ACC112 (cell line): ENCODE measurements at regions not wholly inside any gene's neighbourhood (a gene's known extent, or its start where the extent isn't known, plus 50 kb on each side); places are given as distances from the start of the nearest gene placed in this dataset.
"Not testable (repeated sequence)": the region's sequence is repeated elsewhere in the genome, so short reads cannot be mapped to it uniquely, and the experiment has no call there.

Experiments
- H2AFZ ChIP-seq: fragments of 200-600 bp; sonication (generic); one replicate; pipeline ENCODE4 v1.6.0; 2017; ENCODE audit warnings: antibody characterized with exemption, low read length; ENCODE audit not compliant: unreplicated experiment
- H3K27ac ChIP-seq: fragments of 200-600 bp; sonication (generic); 2 replicates; pipeline ENCODE4 v1.5.1; 2014; ENCODE audit warnings: low read depth, mild to moderate bottlenecking, antibody characterized with exemption, low read length, moderate library complexity
- H3K27me3 ChIP-seq: fragments of 200-600 bp; sonication (generic); 2 replicates; pipeline ENCODE4 v1.6.1; 2014; ENCODE audit warnings: mild to moderate bottlenecking, antibody characterized with exemption, low read length, moderate library complexity, mixed read lengths; ENCODE audit not compliant: insufficient read depth
- H3K36me3 ChIP-seq: fragments of 200-600 bp; sonication (generic); 2 replicates; pipeline ENCODE4 v1.6.1; 2016; ENCODE audit warnings: mild to moderate bottlenecking, antibody characterized with exemption, low read length, moderate library complexity, mixed read lengths; ENCODE audit not compliant: insufficient read depth
- H3K4me1 ChIP-seq: fragments of 200-600 bp; sonication (generic); one replicate; pipeline ENCODE4 v1.6.1; 2016; ENCODE audit warnings: low read length, mixed read lengths; ENCODE audit not compliant: insufficient read depth, unreplicated experiment, control insufficient read depth
- H3K4me3 ChIP-seq: fragments of 200-600 bp; sonication (generic); 2 replicates; pipeline ENCODE4 v1.5.1; 2014; ENCODE audit warnings: mild to moderate bottlenecking, low read depth, low read length
- H3K79me2 ChIP-seq: fragments of 200-600 bp; sonication (generic); one replicate; pipeline ENCODE4 v1.6.0; 2016; ENCODE audit warnings: low read length; ENCODE audit not compliant: control insufficient read depth, unreplicated experiment, insufficient read depth

DNA sequence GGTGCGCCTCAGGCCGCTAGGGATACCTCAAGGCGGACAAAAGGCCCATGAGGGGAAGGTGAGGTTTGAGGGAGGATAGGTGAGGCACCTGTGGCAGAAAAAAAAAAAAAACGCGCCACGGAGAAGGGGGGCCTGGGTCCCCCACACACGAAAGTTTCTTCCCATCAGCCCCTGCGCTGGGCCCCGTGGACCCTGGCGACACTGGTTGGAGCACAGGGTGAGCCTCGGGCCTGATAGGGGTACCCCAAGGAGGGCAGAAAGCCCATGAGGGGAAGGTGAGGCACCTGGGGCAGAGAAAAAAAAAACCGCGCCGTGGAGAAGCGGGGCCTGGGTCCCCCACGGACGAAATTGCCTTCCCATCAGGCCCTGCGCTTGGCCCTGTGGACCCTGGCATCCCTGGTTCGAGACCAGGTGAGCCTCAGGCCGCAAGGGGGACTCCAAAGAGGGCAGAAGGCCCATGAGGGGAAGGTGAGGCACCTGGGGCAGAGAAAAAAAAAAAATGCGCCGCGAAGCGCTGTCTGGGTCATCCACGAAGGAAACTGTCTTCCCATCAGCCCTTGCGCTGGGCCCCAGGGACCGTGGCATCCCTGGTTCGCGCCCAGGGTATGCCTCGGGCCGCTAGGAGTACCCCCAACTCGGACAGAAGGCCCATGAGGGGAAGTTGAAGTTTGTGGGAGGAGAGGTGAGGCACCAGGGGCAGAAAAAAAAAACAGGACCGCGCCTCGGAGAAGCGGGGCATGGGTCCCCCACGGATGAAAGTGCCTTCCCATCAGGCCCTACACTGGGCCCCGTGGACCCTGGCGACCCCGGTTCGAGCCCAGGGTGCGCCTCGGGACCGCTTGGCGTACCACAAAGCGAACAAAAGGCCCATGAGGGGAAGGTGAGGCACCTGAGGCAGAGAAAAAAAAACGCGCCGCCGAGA lies 226.2 kb downstream of the CCDC74A start:
- Histone ChIP-seq H3K4me1 (no peaks in the 10 kb centered on the region), H3K4me3 (no peak overlapping the region), H3K27me3 (no peaks in the 10 kb centered on the region), H3K27ac (no peak overlapping the region), H3K36me3 (no peaks in the 10 kb centered on the region), H2AFZ (no peak overlapping the region), H3K79me2 (no peaks in the 10 kb centered on the region)

DNA sequence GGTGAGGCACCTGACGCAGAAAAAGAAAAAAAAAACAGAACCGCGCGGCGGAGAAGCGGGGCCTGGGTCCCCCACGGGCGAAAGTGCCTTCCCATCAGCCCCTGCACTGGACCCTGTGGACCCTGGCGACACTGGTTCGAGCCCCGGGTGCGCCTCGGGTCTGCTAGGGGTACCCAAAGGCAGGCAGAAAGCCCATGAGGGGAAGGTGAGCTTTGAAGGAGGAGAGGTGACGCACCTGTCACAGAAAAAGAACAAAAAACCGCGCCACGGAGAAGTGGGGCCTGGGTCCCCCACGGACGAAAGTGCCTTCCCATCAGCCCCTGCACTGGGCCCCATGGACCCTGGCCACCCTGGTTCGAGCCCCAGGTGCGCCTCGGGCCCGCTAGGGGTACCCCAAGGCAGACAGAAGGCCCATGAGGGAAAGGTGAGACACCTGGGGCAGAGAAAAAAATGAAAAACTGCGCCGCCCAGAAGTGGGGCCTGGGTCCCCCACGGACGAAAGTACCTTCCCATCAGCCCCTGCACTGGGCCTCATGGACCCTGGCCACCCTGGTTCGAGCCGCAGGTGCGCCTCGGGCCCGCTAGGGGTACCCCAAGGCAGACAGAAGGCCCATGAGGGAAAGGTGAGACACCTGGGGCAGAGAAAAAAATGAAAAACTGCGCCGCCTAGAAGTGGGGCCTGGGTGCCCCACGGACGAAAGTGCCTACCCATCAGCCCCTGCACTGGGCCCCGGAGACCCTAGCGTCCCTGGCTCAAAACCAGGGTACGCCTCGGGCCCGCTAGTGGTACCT lies 227.4 kb downstream of the CCDC74A start:
- Histone ChIP-seq H3K4me3 (no peak overlapping the region), H3K79me2 (no peaks in the 10 kb centered on the region), H2AFZ (no peak overlapping the region), H3K27ac (no peak overlapping the region), H3K36me3 (no peaks in the 10 kb centered on the region), H3K4me1 (no peaks in the 10 kb centered on the region), H3K27me3 (no peaks in the 10 kb centered on the region)

DNA sequence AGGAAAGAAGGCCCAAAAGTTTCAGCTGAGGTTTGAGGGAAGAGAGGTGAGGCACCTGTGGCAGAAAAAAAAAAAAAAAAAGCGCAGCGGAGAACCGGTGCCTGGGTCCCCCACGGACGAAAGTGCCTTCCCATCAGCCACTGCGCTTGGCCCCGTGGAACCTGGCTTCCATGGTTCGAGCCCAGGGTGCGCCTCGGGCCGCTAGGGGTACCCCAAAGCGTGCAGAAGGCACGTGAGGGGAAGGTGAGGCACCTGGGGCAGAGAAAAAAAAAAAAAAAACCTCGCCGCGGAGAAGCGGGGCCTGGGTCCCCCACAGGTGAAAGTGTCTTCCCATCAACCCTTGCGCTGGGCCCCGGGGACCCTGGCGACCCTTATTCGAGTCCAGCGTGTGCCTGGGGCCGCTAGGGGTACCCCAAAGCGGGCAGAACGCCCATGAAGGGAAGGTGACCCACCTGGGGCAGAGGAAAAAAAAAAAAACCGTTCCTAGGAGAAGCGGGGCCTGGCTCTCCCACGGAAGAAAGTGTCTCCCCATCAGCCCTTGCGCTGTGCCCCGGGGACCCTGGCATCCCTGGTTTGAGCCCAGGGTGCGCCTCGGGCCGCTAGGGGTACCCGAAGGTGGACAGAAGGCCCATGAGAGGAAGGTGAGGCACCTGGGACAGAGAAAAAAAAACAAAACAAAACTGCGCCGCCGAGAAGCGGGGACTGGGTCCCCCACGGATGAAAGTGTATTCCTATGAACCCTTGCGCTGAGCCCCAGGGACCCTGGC lies 228.6 kb downstream of the CCDC74A start:
- no peaks in the 10 kb centered on the region for H3K4me1 ChIP-seq
- H3K79me2 ChIP-seq = no peaks in the 10 kb centered on the region
- H3K36me3 ChIP-seq = no peaks in the 10 kb centered on the region
- no peak overlapping the region for H3K27ac ChIP-seq
- no peak overlapping the region for H3K4me3 ChIP-seq
- H2AFZ ChIP-seq = no peak overlapping the region
- no peaks in the 10 kb centered on the region for H3K27me3 ChIP-seq

GRCh38 chr2:131758941-131759340 lies 231.3 kb downstream of the CCDC74A start:
- not testable (repeated sequence) for H3K79me2 ChIP-seq, H3K27ac ChIP-seq

GRCh38 chr2:131774955-131775555 lies 247.4 kb downstream of the CCDC74A start:
- not testable (repeated sequence) for H3K27me3 ChIP-seq, H3K79me2 ChIP-seq, H3K27ac ChIP-seq, H3K4me1 ChIP-seq, H3K4me3 ChIP-seq, H3K36me3 ChIP-seq, H2AFZ ChIP-seq

More at GRCh38 chr2:131758941-131759340, 231.3 kb downstream of the CCDC74A start:
- H3K4me1 ChIP-seq, H3K36me3 ChIP-seq, H2AFZ ChIP-seq, H3K27me3 ChIP-seq, H3K4me3 ChIP-seq: not testable (repeated sequence)

GRCh38 chr2:131775903-131776506 lies 248.3 kb downstream of the CCDC74A start:
- not testable (repeated sequence) for H2AFZ ChIP-seq, H3K4me3 ChIP-seq, H3K27me3 ChIP-seq, H3K36me3 ChIP-seq, H3K79me2 ChIP-seq, H3K4me1 ChIP-seq, H3K27ac ChIP-seq

GRCh38 chr2:131780446-131780845 lies 252.8 kb downstream of the CCDC74A start:
- H2AFZ ChIP-seq, H3K27ac ChIP-seq, H3K4me3 ChIP-seq, H3K79me2 ChIP-seq, H3K36me3 ChIP-seq, H3K4me1 ChIP-seq: not testable (repeated sequence)
- H3K27me3 ChIP-seq = peaks cover 20% of the 10 kb centered on the region

DNA sequence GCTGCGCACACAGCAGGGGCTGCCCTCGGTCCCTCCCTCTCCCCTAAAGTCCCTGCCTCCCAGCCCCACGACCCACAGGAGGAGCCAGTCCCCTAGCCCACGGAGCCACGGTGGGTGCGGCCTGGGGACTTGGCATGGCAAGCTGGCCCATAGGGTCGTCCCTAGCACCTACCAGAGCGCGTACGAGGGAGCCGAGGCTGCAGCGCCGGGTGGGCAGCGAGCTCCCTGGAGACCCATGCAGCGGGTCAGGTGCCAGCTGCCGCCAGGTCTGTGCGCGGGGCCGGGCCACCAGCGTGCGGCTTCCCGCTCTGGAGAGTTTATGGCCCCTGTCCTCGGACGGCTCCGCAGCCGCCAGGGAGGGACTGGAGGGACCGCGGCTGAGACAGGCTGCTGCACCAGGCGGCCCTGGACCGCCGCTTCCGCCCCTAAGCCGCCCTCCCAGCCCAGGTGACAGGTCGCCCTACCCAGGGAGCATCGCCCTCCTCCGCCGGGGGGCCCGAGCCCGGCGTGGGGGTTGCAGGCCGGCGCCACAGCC lies 273.6 kb downstream of the CCDC74A start:
- Histone ChIP-seq H2AFZ (no peak overlapping the region), H3K27me3 (peaks cover 13% of the 10 kb centered on the region; the same call in 1 of the 2 replicates), H3K36me3 (no peaks in the 10 kb centered on the region), H3K4me1 (no peaks in the 10 kb centered on the region), H3K4me3 (no peak overlapping the region), H3K79me2 (no peaks in the 10 kb centered on the region), H3K27ac (no peak overlapping the region)

- peak overlapping the region; percentile 82 for H3K4me3 ChIP-seq
- H3K27ac ChIP-seq, H3K36me3 ChIP-seq, H3K4me1 ChIP-seq, H3K79me2 ChIP-seq: not testable (repeated sequence)
- H3K27me3 ChIP-seq = peaks cover 15% of the 10 kb centered on the region; the same call in 1 of the 2 replicates
- H2AFZ ChIP-seq = peak overlapping the region; percentile 84
Measured at GRCh38 chr2:131801745-131802350, 274.2 kb downstream of the CCDC74A start.
